ENCODE measurements at regions not wholly inside any gene's neighbourhood (a gene's known extent, or its start where the extent isn't known, plus 50 kb on each side); places are given as distances from the start of the nearest gene placed in this dataset.

DNA sequence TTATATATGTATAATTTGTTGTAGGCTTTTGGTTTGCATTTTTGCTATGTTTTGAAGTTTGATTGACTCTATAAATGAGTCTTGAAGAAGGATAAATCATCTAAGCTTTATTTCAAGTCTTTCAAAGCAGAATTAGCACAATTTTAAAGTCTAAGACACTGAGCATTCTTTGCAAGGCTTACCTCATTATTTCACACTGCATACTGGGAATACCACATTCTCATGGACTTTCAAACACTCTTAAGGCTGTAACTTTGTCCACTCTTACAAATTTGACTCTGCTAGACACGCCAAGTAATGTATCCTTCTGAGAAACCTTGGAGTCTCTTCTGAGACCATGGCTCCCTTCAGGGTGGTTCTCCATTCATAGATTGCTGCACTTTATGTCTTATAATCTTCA lies 281.3 kb upstream of the COL8A1 start:
- TF ChIP-seq, protein P1, sequence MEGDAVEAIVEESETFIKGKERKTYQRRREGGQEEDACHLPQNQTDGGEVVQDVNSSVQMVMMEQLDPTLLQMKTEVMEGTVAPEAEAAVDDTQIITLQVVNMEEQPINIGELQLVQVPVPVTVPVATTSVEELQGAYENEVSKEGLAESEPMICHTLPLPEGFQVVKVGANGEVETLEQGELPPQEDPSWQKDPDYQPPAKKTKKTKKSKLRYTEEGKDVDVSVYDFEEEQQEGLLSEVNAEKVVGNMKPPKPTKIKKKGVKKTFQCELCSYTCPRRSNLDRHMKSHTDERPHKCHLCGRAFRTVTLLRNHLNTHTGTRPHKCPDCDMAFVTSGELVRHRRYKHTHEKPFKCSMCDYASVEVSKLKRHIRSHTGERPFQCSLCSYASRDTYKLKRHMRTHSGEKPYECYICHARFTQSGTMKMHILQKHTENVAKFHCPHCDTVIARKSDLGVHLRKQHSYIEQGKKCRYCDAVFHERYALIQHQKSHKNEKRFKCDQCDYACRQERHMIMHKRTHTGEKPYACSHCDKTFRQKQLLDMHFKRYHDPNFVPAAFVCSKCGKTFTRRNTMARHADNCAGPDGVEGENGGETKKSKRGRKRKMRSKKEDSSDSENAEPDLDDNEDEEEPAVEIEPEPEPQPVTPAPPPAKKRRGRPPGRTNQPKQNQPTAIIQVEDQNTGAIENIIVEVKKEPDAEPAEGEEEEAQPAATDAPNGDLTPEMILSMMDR (IDR thresholded peaks at IDR 0.05) = no peak
- no peak for TF ChIP-seq POLR2A (IDR thresholded peaks at IDR 0.05)
